Coronary artery (tissue), 2 donors: ENCODE measurements at regions not wholly inside any gene's neighbourhood (a gene's known extent, or its start where the extent isn't known, plus 50 kb on each side); places are given as distances from the start of the nearest gene placed in this dataset.

Experiments
- DNase-seq: peaks from one replicate; pipeline ENCODE4 v3.0.0-alpha.2; 2017; ENCODE audit warnings: low spot score
- H3K27ac ChIP-seq, 2 donors: fragments of 200-600 bp; sonication (generic); one replicate each; pipeline ENCODE4 v1.5.1; 2016 to 2019
- H3K4me3 ChIP-seq: fragments of 200-600 bp; sonication (generic); 2 replicates; pipeline ENCODE4 v1.5.1; 2016; ENCODE audit warnings: mild to moderate bottlenecking, moderate library complexity
- TF ChIP-seq, protein P1 (sequence below): fragments of 200-600 bp; sonication (generic); IDR thresholded peaks from one replicate; pipeline ENCODE4 v1.5.1; 2019; ENCODE audit warnings: antibody characterized with exemption

DNA sequence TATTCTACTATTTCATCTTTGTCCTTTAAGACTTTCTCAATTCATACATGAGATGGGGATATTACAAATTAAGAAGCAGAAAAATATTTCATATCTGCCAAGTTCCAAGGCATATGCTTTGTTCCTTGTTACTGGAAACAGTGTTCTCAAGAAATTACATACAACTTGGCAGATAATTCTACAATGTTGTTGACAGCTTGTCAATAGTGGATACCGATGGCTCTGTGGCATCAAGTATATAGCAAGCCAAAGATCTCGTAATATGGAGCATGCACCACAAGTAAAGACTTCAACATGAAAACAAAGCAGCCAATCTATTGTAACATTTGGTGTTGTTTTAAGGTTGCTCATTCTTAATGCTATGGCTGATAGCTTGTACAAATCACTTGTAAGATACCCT lies 598.2 kb upstream of the KLHL29 start:
- TF ChIP-seq, protein P1, sequence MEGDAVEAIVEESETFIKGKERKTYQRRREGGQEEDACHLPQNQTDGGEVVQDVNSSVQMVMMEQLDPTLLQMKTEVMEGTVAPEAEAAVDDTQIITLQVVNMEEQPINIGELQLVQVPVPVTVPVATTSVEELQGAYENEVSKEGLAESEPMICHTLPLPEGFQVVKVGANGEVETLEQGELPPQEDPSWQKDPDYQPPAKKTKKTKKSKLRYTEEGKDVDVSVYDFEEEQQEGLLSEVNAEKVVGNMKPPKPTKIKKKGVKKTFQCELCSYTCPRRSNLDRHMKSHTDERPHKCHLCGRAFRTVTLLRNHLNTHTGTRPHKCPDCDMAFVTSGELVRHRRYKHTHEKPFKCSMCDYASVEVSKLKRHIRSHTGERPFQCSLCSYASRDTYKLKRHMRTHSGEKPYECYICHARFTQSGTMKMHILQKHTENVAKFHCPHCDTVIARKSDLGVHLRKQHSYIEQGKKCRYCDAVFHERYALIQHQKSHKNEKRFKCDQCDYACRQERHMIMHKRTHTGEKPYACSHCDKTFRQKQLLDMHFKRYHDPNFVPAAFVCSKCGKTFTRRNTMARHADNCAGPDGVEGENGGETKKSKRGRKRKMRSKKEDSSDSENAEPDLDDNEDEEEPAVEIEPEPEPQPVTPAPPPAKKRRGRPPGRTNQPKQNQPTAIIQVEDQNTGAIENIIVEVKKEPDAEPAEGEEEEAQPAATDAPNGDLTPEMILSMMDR, result no peak
- Histone ChIP-seq H3K27ac (no peak overlapping the region), H3K4me3 (no peak overlapping the region)
- no peak for DNase-seq

DNA sequence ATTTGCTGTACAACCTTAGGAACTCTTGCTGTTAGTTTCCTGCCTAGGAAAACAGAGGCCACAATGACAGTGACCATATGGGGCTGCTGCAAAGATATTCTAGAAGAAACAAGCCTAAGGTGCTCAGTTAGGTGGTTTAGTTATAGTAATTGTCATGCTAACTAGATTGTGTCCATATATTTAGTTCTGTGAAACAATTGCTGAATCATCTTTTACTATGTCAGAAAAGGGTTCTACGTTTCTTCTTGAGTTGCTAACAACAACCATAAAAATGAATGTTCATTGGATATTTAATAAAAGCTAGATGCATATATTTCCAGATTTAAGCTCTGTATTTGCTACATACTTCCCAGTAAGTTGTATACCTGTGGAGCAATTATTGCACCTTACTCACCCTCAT lies 597.2 kb upstream of the KLHL29 start:
- no peak for DNase-seq
- TF ChIP-seq, protein P1, result no peak
- no peak overlapping the region for H3K4me3 ChIP-seq
- H3K27ac ChIP-seq, result no peak overlapping the region

DNA sequence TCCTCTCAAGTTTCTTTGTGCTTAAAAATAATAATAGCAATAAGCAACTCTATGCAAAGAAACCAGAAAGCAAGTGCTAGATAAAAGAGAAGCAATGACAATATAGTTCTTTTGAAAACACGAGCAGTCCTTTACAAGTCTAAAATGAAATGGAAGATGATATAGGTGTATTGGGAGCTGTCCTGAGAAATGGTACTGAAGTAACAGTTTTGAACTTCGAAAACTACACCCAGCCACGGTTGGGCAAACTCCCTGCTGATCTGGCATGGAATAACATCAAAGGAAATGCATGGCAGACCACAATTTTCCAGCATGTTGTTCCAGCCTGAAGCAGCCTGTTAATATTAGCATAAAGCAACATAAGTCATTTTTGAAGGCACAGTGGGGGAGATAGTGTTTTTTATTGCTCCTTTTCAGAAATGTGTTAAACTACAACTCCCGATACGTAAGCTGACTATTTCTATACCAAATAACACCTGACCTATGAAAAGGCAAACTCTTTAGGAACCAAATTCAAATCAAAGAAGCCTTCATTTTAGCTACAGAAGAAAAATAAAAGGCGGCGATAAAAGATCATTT lies 596.1 kb upstream of the KLHL29 start:
- TF ChIP-seq, protein P1, result no peak
- no peak overlapping the region for H3K4me3 ChIP-seq
- no peak overlapping the region for H3K27ac ChIP-seq
- no peak for DNase-seq

DNA sequence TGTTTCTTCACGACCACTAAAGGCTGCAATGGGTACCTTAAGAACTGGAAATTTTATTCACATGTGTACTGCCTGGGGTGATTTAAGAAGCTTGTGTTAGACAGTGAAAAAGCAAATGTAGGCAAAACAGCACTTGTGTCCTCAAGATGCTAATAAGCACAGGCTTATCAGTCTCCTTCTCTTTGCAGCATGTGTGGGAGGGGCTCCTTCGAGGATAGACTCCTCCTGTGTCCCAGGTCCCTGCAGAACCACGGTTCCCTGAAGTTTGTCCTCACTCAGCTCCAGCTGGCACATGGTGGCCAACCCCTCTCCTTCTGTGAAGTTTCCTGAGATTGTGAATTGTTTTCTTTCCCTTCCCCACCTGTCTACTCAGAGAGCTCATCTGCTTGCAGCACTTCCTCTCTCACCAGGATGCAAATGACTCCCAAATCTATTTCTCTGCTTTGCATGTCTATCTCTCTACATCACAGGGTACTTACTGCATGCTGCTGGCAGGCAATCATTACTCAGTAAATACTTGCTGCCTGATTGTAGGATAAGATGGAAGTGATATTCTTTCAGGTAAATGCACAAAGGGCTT lies 589.6 kb upstream of the KLHL29 start:
- Histone ChIP-seq H3K27ac (no peak overlapping the region), H3K4me3 (no peak overlapping the region)
- TF ChIP-seq, protein P1, result no peak
- no peak for DNase-seq

DNA sequence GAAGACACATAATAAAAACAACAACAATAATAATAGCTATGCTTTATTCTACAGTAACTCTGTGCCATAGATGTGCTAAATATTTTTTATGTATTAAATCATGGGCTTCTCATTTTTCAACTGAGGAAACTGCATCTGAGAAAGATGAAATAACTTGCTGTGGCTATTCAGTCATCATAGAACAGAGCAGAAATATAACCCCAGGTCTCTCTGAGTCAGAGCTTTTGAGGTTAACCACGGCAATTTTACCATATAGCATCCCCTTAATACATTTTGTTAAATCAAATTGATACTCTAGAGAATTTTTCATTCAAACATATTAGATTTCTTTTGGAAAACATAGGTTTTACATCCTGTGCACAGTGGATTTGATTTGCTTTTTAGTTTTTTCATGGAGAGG lies 586.6 kb upstream of the KLHL29 start:
- TF ChIP-seq, protein P1, result no peak
- DNase-seq, result no peak
- H3K27ac ChIP-seq, result no peak overlapping the region
- H3K4me3 ChIP-seq, result no peak overlapping the region

DNA sequence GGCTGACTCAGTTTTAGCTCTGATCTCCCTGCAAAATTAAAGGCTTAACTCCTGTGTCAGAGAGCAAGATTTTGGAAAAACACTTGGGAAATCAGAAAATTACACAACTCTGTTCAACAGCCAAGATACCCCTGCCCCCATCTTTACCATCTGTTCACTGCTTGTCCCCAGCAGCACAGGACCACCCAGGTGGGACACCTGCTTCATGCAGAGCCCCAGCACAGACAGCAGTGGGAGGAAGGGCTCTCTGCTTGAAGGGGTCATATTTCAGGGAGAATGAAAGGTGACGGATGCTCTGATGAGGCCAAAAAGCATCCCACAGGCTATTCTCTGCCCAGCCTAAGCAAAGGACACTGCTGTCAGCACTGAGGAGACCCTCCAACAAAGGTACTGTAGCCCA lies 584.6 kb upstream of the KLHL29 start:
- TF ChIP-seq, protein P1, result no peak
- no peak for DNase-seq
- no peak overlapping the region for H3K27ac ChIP-seq
- H3K4me3 ChIP-seq, result no peak overlapping the region

DNA sequence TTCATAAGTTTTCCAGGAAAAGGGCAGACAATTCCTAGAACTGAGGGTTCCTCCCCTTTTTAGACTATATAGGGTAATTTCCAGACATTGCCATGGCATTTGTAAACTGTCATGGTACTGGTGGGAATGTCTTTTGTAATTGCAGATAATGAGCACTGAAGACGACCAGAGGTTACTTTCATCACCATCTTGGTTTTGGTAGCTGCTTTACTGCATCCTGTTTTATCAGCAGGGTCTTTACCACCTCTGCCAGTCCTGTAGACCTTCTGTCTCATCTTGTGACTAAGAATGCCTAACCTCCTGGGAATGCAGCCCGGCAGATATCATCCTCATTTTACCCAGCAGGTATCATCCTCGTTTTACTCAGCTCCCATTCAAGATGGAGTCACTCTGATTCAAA lies 583.9 kb upstream of the KLHL29 start:
- TF ChIP-seq, protein P1, result no peak
- Histone ChIP-seq H3K4me3 (no peak overlapping the region), H3K27ac (no peak overlapping the region)
- no peak for DNase-seq
